GM21381 (cell line): ENCODE measurements at regions not wholly inside any gene's neighbourhood (a gene's known extent, or its start where the extent isn't known, plus 50 kb on each side); places are given as distances from the start of the nearest gene placed in this dataset.

Source experiments
- ATAC-seq: cut with Tn5 transposase; IDR thresholded peaks from one replicate; pipeline ENCODE4 v1.9.1; 2021; ENCODE audit warnings: mild to moderate bottlenecking, moderate library complexity; ENCODE audit not compliant: unreplicated experiment

DNA sequence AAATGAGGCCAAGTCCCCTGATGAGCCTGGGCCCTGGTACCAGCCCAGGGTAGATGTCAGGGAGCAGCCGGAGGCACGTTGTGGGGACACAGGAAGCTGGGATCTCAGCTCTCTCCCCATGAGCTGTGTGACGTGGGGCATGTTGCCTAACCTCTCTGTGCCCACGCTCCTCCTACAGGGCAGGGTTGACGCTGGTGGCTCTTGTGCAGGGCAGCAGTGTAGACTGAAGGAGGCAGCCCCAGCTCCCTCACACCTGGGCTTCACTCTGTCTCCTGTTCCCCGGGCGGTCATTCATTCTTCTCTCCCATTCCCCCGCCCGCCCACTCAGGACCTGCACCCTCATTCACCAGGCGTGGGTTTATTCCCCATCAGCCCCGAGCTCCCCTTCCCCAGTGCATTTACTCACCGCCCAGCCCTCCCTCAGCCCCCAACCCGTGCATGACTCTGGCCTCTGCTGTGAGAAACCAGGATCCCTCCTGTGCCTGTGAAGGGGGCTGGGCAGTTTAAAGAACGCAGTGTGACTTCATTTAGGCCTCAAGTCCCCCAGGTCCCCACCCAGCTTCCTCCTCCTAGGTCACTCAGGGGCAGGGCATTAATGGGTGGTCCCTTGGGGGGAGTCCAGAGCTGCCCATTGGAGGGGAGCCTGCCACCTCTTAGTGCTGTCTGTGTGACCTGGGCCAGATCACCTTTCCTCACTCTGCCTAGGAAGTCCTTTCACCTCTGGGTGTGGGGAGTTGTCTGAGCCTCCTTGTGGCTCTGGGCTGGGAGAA, 285.7 kb downstream of the PTPRU start:
- no peak for ATAC-seq

DNA sequence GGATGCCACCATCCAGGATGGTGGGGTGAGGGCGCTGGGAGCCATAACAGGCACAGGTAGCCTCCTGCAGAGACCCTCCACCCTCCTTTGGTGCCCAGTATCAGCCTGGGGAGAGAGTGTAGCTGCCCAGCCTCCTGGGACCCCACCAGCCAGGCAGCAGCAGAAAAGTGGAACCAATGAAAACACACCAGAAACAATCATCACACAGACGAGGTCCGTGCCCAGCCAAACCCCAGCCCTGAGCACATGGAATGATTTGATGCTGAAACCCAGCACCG, 285.1 kb downstream of the PTPRU start:
- no peak for ATAC-seq

DNA sequence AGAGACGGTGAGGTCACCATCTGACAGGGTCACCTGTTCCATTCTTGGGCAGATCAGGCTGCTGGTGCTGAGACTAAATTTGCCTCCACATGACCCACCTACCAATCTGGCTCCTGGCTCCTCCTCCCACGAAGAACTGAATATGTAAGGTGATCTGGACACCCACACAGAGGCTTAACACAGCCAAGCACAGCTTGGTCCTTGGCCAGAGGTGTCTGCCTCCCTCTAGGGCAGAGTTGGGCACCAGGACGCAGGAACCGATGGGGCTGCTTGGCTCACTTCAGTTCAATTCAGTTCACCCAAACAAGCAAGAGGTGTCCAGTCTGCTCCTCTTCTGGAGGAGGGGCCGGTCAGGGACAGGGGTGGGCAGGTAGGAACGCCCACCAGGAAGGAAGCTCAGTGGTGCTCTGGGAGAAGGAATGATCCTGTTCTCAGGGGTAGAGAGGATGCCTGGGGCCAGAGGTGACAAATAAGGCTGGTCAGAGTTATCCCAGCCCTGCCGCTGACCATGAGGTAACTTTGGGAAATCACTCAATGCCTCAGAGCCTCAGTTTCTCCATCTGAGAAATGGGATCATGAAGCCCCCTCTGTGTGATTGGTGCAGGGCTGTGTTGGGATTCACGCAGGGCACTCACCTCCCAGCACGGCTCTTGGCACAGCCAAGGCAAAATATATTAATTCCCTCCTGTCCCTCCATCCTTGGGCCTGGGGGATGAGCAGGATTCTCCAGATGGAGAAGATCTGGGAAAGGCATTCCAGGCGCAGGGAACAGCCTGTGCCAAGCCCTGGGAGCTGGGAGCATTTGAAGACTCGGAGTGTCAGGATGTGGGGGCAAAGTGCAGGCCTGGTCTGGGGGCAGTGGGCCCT, 284.5 kb downstream of the PTPRU start:
- ATAC-seq: no peak

DNA sequence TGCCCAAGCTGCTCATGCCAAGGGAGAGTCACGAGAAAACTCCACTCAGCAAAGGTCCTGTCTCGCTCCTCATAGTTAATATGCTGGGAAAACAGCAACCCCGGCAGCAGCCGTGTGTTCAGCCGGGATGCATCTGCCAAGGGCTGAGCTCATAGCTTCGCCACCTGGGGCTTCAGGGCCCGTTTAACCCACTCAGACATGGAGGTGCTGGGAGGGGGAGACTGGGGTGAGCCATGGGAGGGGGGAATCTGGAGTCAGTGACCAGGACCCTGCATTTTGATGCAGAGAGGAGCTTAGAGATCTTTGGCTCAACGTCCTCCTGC, 283.4 kb downstream of the PTPRU start:
- ATAC-seq: no peak

DNA sequence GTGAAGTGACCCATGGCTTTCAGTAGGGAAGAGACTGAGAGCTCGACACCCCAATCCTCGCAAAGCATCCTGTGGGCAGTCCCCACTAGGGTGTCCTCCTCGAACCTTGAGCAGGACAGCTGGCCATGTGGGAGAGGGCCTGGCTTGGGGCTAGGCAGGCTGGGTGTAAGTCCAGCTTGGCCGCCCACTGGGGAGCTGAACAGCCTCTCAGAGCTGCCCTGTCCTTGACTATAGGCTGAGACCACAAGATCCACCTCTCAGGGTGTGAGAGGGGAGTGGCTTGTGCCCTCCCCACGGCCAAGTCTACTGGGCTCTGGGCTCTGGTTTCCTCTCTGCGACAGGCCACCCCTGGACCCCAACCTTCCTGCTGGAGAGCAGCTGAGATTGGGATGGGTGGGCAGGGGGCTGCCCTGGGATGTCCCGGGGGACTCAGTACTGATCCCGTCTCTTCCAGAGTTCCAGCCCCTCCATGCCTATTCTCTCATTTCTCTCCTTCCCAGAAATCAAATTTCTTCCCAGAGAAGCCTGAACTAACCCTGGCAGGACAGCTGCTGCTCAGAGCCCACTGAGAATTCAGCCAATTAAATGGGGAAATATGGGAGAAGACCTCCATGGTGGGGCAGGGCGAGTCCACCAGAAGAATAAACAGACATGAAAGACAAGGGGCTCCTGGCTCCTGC, 282.9 kb downstream of the PTPRU start:
- no peak for ATAC-seq

DNA sequence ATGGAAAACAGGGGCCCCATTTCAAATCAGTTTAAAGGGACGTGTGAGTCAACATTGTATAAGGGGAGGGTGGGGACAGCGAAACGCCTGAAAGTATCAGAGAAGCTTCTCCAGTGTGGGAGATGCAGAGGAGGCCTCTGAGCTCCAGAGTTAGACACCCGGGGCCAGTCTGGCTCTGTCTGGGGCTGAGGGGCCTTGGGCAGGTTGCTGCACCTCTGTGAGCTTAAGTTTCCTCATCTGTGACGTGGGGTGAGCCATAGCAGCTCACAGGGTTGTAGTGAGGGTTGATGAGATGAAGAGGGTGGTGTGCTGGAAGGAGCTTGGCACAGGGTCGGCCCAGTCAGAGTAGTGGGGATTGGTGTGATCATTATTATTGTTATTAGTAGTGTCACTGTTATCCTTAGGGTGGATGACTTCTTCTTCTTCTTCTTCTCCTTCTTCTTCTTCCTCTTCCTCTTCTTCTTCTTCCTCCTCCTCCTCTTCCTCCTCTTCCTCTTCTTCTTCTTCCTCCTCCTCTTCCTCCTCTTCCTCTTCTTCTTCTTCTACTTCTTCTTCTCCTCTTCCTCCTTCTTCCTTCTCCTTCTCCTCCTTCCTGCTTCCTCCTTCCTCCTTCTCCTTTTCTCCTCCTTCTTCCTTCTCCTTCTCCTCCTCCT, 282.0 kb downstream of the PTPRU start:
- ATAC-seq: no peak

DNA sequence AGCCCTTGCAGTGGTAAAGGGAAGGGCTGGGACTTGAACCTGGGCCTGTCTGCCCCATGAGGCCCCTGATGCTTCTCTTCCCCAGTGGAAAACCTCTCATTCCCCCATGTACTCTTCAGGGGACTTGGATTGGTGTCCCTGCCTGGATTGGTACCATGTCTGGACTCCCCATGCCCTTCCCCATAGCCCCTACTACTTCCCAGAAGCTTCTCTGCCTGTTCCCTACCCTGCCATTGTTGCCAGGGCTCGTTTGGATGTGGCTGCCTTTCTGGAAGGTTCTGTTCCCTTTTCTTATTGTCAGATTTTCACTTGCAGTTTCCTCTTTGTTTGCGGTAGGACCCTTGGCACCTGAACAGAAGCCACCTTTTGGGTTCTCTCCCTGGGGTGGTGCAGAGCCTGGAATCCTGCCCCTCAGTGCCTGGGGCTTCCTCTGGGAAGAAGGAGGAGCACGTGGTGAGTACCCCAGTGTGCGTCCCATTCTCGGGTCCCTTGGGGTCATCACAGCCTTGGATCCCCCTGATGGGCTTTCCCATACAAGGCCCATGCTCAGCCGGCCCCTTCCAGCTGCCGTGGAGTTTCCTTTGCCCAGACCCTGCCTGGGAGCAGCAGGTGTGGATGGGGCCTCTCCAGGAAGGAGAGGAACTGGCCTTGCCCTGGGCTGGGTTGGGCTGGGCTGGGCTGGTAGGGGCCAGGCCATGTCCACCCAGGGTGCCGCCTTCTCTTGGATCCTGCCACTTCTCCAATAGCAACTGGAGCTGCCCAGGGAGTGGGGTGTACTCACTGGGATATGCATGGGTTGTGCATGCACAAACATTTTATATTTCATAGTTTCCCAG, 281.1 kb downstream of the PTPRU start:
- ATAC-seq: no peak

DNA sequence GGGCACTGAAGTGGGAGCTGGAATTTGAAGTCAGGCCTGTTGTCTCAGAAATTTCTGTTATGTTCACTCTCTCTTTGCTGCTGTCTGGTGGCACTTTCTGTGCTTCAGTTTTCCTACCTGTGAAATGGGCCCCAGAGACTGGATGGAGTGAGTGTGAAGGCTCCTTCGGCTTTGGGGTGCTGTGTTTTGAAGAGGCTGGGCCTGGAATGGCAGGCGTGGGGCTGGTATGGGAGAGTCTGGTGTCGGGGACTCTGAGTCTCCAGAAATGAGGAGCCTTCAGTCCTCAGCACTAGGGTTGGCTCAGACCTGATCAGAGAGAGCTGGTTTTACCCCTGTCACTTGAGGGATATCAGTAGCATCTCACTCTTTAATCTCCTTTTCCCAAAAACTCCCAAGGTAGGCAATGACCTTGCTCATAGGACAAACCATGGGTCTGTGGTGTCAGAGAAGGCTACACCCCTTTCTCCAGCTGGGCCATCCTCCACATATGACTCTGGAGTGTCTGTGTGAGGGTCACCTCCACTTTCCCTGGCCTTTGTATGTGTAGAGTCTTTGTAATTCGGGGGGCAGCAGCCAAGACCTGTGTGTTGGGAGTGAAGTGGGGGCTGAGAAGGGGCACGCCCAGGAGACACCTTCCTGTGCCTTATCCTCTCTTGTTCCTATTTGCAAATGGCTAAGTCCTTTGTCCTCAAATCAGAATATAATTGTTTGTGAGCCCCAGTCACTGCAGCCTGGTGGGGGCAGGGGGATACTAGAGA, 279.9 kb downstream of the PTPRU start:
- ATAC-seq: no peak

DNA sequence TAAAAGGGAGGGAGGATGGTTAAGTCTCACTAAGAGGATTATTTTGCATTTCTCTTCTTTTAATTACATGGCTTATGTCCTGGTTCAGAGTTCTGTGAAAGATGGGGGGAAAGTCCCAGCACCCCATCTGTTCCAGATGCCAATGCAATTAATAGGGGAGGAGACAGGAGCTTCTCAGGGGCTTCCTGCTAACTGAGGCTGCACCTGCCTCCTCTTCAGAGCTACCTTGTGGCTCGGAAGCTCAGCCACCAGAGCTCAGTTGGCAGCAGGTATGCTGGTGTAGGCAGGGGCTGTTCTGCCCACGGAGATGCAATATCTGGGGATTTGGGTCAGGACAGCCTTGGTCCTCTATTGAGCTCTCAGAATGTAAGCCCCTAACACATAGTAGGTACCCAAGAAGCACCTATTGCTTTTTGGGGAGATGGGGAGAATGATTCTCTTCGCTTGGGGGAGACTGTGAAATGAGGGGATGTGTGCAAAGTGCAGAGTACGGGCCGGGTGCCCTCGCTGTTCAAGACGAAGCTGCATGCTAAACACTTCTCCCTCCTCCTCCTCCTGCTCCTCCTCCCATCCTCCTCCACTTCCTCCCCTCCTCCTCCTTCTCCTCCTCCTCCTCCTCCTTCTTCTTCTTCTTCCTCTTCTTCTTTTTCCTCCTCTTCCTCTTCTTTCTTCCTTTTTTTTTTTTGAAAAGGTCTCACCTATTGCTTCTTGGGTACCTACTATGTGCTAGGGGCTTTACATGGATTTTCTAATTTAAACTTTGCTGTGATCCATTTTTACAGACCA, 279.0 kb downstream of the PTPRU start:
- no peak for ATAC-seq

DNA sequence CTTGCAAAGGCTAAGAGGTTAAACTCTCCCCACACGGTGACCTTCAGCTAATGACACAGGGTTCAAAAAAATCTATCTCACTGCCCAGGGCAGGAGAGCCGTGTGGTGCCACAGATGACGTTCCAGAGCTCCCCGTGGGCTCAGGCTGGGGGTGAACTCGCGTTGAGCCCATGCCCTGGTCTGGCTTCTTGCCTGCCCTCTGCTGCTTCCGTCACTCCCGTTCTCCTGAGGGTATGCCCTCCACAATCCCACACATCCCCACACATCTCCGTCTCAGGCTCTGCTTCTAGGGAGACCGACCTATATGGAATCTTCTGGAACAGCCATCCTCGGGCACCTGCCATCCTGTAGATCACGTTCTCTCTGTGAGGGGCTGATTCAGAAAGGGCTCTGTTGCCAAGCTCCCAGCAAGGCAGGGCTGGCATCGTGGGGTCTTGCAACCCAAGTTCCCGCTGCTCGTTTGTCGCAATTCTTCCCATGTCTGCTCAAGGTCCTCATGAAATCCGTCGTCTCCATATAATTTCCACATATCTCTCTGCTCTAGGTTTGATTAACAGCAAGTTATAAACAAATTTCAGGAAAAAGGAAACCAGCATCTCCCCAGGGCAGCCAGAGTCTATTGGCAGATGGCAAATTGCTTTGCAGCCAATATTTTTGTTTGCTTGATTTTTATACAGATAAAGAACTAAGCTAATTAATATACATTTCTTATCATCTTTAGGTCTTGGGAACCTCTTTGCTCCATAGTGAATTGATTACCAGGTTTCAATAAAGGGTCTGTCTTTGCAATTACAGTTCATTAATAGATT, 278.2 kb downstream of the PTPRU start:
- ATAC-seq: no peak

DNA sequence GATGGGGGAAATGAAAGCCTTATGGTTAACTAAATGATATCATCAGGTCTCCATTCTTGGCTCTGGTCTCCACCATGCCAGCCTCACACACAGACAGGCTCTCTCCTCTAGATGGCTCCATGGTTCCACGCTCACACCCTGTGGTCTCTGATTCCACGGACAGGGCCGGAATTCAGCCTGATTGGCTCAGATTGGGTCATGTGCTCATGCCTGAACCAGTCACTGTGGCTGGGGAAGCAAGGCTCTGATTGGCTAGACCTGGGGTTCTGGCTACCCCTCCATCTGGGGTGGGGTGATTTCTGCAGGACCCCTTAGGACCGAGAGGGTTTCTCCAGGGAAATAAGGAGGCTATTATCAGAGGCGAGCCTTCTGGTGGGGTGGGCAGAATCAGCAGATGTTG, 277.0 kb downstream of the PTPRU start:
- no peak for ATAC-seq

DNA sequence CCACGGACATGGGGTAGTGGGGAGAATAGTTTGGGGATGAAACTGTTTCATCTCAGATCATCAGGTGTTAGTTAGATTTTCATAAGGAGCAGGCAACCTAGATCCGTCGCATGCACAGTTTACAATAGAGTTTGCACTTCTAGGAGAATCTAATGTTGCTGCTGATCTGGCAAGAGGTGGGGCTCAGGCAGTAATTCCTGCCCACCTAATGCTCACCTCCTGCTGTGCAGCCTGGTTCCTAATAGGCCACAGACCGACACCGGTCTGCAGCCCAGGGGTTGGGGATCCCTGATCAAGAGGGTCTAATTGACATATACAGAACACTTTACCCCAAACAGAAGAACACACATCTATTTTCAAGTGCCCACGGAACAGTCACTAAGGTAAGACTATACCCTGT, 275.1 kb downstream of the PTPRU start:
- no peak for ATAC-seq

DNA sequence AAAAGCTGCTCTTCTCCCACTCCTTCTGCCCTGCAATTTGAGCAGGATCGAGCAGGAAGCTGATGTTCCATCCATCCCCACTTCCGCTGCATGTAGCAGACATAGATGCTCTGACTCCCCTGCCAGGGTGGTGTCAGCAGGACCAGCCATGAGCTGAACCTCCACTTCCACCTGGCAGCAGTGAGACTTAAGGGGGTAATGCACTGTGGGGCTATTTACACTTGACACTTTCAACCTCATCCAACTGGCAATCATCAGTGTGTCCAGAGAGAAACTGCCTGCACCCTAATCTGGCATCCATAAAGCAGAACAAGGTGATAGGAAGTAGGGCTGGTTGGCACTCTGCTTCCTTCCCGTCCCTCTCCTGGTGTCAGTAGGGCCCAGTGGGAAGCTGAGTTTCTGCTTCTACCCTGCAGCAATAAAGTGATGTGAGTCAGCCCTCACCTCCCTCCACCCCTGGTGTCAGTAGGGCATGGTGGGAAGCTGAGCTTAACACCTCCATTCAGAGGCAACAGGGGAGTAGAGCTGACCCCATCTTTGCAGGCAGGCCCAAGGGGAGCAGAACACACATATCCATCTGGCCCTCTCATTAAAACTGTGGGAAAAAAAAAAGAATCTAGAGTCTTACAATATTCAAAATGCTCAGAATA, 272.3 kb downstream of the PTPRU start:
- ATAC-seq: no peak

DNA sequence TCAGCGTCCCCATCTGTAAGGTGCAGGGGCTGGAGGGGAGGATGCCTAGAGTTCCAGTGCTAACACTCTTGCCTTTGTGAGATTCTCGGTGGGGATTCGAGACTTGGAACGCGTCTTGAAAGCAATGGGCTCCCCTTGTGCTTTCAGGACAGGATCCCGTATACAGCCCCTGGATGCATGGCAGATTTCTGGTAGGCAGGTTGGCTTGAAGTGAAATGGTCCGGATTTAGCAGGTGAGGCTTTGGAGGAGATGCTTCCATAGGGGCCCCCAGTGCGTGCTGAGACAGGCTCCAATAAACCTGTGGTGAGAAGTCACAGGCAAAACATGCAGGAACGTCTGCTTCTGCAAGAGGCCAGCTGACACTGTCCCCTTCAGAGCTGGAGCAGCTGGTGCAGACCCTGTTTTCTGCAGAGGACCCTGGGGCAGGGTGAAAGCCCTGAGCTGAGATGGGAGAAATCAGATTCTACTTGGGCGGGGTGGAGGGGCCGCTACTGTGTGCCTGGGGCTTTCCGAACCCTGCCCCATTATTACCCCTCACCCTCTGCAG, 270.4 kb downstream of the PTPRU start:
- ATAC-seq: no peak

DNA sequence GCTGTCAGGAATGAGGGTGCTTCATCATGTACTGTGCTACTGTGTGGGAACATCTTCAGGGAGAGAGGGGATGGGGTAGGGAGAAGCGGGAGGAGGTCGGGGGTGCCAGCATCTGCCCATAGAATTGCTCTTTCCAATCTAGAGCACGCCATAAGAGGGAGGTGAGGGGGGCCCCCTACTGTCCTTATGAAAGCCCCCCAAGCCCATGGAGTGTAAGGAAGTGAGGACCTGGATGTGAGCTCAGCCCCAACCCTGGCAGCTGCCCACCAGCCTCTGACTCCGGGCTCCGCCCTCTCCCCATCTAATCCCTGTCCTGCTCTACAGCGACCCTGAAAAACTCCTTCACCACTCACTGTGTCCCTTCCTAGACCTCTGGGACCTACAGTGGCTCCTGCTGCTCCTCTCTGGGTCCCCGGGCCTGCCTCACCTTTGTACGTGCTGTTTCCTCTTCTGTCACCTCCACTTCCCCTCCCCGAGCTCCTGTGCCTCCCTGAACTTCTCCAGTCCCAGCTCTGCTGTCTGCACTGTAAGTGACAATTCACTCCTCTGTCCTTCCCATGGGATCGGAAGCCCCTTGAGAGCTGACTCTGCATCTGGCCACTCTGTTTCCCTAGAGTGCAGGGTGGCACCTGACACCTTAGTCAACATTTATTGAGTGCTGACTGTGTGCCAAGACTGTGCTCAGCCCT, 269.4 kb downstream of the PTPRU start:
- ATAC-seq: no peak

DNA sequence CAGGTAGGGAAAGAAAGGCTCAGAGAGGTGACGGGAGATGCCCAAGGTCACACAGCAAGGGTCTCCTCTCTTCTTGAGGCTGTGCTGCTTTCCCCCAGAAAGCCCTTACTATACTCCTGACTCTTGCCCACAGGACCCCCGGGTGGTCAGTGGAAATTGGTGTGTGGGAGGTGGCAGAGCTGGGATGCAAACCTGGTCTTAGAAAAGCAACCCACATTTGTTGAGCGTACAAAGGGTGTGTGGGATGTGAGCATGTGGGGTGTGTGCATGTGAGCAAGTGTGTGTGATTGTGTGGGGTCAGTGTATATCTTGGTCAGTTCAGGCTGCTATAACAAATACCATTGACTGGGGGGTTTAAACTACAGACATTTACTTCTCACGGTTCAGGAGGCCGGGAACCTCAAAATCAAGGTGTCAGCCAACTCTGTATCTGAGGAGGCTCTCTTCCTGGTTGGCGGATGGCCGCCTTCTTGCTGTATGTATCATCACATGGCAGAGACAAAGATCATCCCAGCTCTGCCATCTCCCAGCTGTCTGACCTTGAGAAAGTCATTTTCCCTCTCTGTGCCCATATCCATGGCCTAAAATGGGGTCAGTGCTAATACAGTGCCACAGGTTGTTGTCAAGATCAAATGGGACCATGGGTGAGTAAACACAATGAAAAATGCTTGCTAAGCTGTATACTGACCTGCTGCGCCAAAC, 268.5 kb downstream of the PTPRU start:
- ATAC-seq: no peak
